Caco-2 (cell line): ENCODE measurements at regions not wholly inside any gene's neighbourhood (a gene's known extent, or its start where the extent isn't known, plus 50 kb on each side); places are given as distances from the start of the nearest gene placed in this dataset.

ENCODE experiments used
- BruUV-seq: library from RNA; stranded (reverse); fragments of 400-500 nt; replicated peaks from 2 replicates; lab custom pipeline; 2021; lab: Mats Ljungman, UMichigan
- CTCF ChIA-PET: fragments of 300-600 bp; sonication (Branson Sonifier 250); formaldehyde crosslinking; loops from one replicate; lab custom pipeline; 2022; ENCODE audit warnings: antibody characterized with exemption; lab: Charles Lee
- POLR2A ChIA-PET: fragments of 300-600 bp; sonication (Branson Sonifier 250); formaldehyde crosslinking; loops from one replicate; lab custom pipeline; 2022; ENCODE audit warnings: antibody characterized with exemption; lab: Charles Lee
- DNase-seq, 2 experiments: peaks; one replicate each; pipeline versions ENCODE4 v3.0.0 to v3.0.0-alpha.2; 2020 to 2022
- H3K27me3 ChIP-seq: replicated peaks from 2 replicates; pipeline ENCODE4 v1.6.0; 2011; ENCODE audit warnings: low read length; ENCODE audit not compliant: control insufficient read depth, insufficient read depth
- H3K36me3 ChIP-seq: 2 replicates; pipeline ENCODE4 v1.5.1; 2011; ENCODE audit warnings: low read length; ENCODE audit not compliant: control insufficient read depth, insufficient read depth
- H3K4me1 ChIP-seq: fragments of 250-450 bp; sonication (Bioruptor Pico); 2 replicates; pipeline ENCODE4 v1.5.1; 2020; ENCODE audit warnings: mild to moderate bottlenecking
- H3K4me3 ChIP-seq: 2 replicates; pipeline ENCODE4 v1.5.1; 2011; ENCODE audit warnings: low read depth, mild to moderate bottlenecking, control low read depth, low read length
- H3K9me3 ChIP-seq: fragments of 250-450 bp; sonication (Bioruptor Pico); 2 replicates; pipeline ENCODE4 v1.5.1; 2020; ENCODE audit warnings: mild to moderate bottlenecking, moderate library complexity
- H3K27ac Mint-ChIP-seq: one replicate; pipeline ENCODE4 v1.8.0; 2022; ENCODE audit warnings: mixed read lengths; ENCODE audit not compliant: unreplicated experiment
- H3K27me3 Mint-ChIP-seq: one replicate; pipeline ENCODE4 v1.8.0; 2022; ENCODE audit warnings: mixed read lengths; ENCODE audit not compliant: insufficient read depth, unreplicated experiment
- H3K36me3 Mint-ChIP-seq: one replicate; pipeline ENCODE4 v1.8.0; 2022; ENCODE audit warnings: mild to moderate bottlenecking, mixed read lengths; ENCODE audit not compliant: insufficient read depth, unreplicated experiment
- H3K4me1 Mint-ChIP-seq: one replicate; pipeline ENCODE4 v1.8.0; 2022; ENCODE audit warnings: low read depth, mixed read lengths; ENCODE audit not compliant: unreplicated experiment
- H3K4me3 Mint-ChIP-seq: one replicate; pipeline ENCODE4 v1.8.0; 2022; ENCODE audit warnings: mild to moderate bottlenecking, moderate library complexity, mixed read lengths; ENCODE audit not compliant: unreplicated experiment
- H3K9me3 Mint-ChIP-seq: one replicate; pipeline ENCODE4 v1.8.0; 2022; ENCODE audit warnings: mixed read lengths; ENCODE audit not compliant: unreplicated experiment
- CTCF ChIP-seq, 2 experiments: fragments of 200-600 bp in 1 of 2; IDR thresholded peaks; 1 replicate in 1 of 2; 2 replicates in 1 of 2; pipeline versions ENCODE4 v1.5.1 to v1.8.0; 2011 to 2022; ENCODE audit warnings: antibody characterized with exemption in 1 of 2, control low read depth in 1 of 2, inconsistent platforms in 1 of 2, low read depth in 1 of 2, low read length in 1 of 2, mild to moderate bottlenecking in 1 of 2, moderate library complexity in 1 of 2; ENCODE audit not compliant: insufficient read depth in 1 of 2, severe bottlenecking in 1 of 2, unreplicated experiment in 1 of 2
- intact Hi-C: fragments of 100-400 bp; cut with micrococcal nuclease; formaldehyde crosslinking; loops from one replicate; pipeline ENCODE4 v1.10.0; 2022; ENCODE audit not compliant: unreplicated experiment

- Mint-ChIP-seq H3K27ac (no peak overlapping the region), H3K9me3 (no peaks in the 10 kb centered on the region), H3K36me3 (no peaks in the 10 kb centered on the region), H3K4me3 (no peak overlapping the region), H3K27me3 (peaks cover 3% of the 10 kb centered on the region), H3K4me1 (no peaks in the 10 kb centered on the region)
- Histone ChIP-seq H3K4me3 (no peak overlapping the region), H3K4me1 (no peaks in the 10 kb centered on the region), H3K27me3 (no peaks in the 10 kb centered on the region), H3K36me3 (no peaks in the 10 kb centered on the region), H3K9me3 (no peaks in the 10 kb centered on the region)
- no TSS peak for BruUV-seq
- POLR2A ChIA-PET: no interaction called here
- TF ChIP-seq CTCF (IDR thresholded peaks at IDR 0.05; ENCODE audit: insufficient read depth in 1 of 2, low read depth in 1 of 2, low read length in 1 of 2, severe bottlenecking in 1 of 2, unreplicated experiment in 1 of 2): no peak
- DNase-seq: no peak
- CTCF ChIA-PET: no interaction called here
- intact Hi-C loops: no loop called here
Measured at GRCh38 chr3:82058809-82059208, 297.4 kb upstream of the GBE1 start.

- intact Hi-C loops: no loop called here
- Mint-ChIP-seq H3K4me3 (no peak overlapping the region), H3K4me1 (no peaks in the 10 kb centered on the region), H3K27ac (no peak overlapping the region), H3K36me3 (no peaks in the 10 kb centered on the region), H3K27me3 (no peaks in the 10 kb centered on the region), H3K9me3 (no peaks in the 10 kb centered on the region)
- ChIA-PET CTCF (no interaction called here), POLR2A (no interaction called here)
- Histone ChIP-seq H3K4me3 (no peak overlapping the region), H3K9me3 (no peaks in the 10 kb centered on the region), H3K27me3 (no peaks in the 10 kb centered on the region), H3K36me3 (no peaks in the 10 kb centered on the region), H3K4me1 (no peaks in the 10 kb centered on the region)
- no TSS peak for BruUV-seq
- DNase-seq: no peak
- TF ChIP-seq CTCF (IDR thresholded peaks at IDR 0.05; ENCODE audit: insufficient read depth in 1 of 2, low read depth in 1 of 2, low read length in 1 of 2, severe bottlenecking in 1 of 2, unreplicated experiment in 1 of 2): no peak
Measured at GRCh38 chr3:82055792-82056191, 294.3 kb upstream of the GBE1 start.

- intact Hi-C loops: no loop called here
- POLR2A ChIA-PET: no interaction called here
- CTCF ChIA-PET: no interaction called here
- no peak for TF ChIP-seq CTCF (IDR thresholded peaks at IDR 0.05; ENCODE audit: insufficient read depth in 1 of 2, low read depth in 1 of 2, low read length in 1 of 2, severe bottlenecking in 1 of 2, unreplicated experiment in 1 of 2)
- no peak overlapping the region for H3K4me3 ChIP-seq
- no peaks in the 10 kb centered on the region for H3K27me3 ChIP-seq
- H3K9me3 ChIP-seq: no peaks in the 10 kb centered on the region
- no peak for DNase-seq
- Mint-ChIP-seq H3K4me1 (no peaks in the 10 kb centered on the region), H3K27ac (no peak overlapping the region), H3K27me3 (no peaks in the 10 kb centered on the region), H3K9me3 (no peaks in the 10 kb centered on the region), H3K36me3 (no peaks in the 10 kb centered on the region), H3K4me3 (no peak overlapping the region)
- no peaks in the 10 kb centered on the region for H3K36me3 ChIP-seq
- no TSS peak for BruUV-seq
- H3K4me1 ChIP-seq: no peaks in the 10 kb centered on the region
Measured at GRCh38 chr3:82054849-82055248, 293.4 kb upstream of the GBE1 start.
